Cardiac muscle cell (in vitro differentiated cells and primary cell): ENCODE measurements at regions not wholly inside any gene's neighbourhood (a gene's known extent, or its start where the extent isn't known, plus 50 kb on each side); places are given as distances from the start of the nearest gene placed in this dataset.

Experiments used
- DNase-seq, 2 donors: peaks; one replicate each; pipeline versions ENCODE4 v3.0.0 to v3.0.0-alpha.2; 2010 to 2017; ENCODE audit warnings: low read depth in 1 of 2, low spot score in 1 of 2
- H3K27ac ChIP-seq: fragments of 200-600 bp; sonication (generic); 2 replicates; pipeline ENCODE4 v1.5.1; 2016
- H3K27me3 ChIP-seq: fragments of 200-600 bp; sonication (generic); 2 replicates; pipeline ENCODE4 v1.6.0; 2016; ENCODE audit warnings: control low read depth
- H3K36me3 ChIP-seq: fragments of 200-600 bp; sonication (generic); 2 replicates; pipeline ENCODE4 v1.5.1; 2016; ENCODE audit warnings: control low read depth
- H3K4me1 ChIP-seq: fragments of 200-600 bp; sonication (generic); 2 replicates; pipeline ENCODE4 v1.8.1; 2017; ENCODE audit warnings: low read depth, mild to moderate bottlenecking, mixed run types
- H3K4me3 ChIP-seq: fragments of 200-600 bp; sonication (generic); 2 replicates; pipeline ENCODE4 v1.5.1; 2016; ENCODE audit warnings: mild to moderate bottlenecking
- H3K9me3 ChIP-seq: fragments of 200-600 bp; sonication (generic); 2 replicates; pipeline ENCODE4 v1.5.1; 2017; ENCODE audit warnings: low read depth, mild to moderate bottlenecking, control low read depth
- TF ChIP-seq, protein P1 (sequence below): IDR thresholded peaks from 2 replicates; pipeline ENCODE4 v1.5.1; 2012; ENCODE audit warnings: low read depth, mild to moderate bottlenecking, low read length

- H3K9me3 ChIP-seq = no peaks in the 10 kb centered on the region
- TF ChIP-seq, protein P1, sequence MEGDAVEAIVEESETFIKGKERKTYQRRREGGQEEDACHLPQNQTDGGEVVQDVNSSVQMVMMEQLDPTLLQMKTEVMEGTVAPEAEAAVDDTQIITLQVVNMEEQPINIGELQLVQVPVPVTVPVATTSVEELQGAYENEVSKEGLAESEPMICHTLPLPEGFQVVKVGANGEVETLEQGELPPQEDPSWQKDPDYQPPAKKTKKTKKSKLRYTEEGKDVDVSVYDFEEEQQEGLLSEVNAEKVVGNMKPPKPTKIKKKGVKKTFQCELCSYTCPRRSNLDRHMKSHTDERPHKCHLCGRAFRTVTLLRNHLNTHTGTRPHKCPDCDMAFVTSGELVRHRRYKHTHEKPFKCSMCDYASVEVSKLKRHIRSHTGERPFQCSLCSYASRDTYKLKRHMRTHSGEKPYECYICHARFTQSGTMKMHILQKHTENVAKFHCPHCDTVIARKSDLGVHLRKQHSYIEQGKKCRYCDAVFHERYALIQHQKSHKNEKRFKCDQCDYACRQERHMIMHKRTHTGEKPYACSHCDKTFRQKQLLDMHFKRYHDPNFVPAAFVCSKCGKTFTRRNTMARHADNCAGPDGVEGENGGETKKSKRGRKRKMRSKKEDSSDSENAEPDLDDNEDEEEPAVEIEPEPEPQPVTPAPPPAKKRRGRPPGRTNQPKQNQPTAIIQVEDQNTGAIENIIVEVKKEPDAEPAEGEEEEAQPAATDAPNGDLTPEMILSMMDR = no peak
- H3K27ac ChIP-seq = peak overlapping the region; percentile 39
- DNase-seq = no peak
- H3K27me3 ChIP-seq = no peaks in the 10 kb centered on the region
- no peak overlapping the region for H3K4me3 ChIP-seq
- H3K4me1 ChIP-seq = peaks cover 39% of the 10 kb centered on the region
- no peaks in the 10 kb centered on the region for H3K36me3 ChIP-seq
Measured at GRCh38 chr1:234746798-234747196, 136.8 kb upstream of the IRF2BP2 start.

DNA sequence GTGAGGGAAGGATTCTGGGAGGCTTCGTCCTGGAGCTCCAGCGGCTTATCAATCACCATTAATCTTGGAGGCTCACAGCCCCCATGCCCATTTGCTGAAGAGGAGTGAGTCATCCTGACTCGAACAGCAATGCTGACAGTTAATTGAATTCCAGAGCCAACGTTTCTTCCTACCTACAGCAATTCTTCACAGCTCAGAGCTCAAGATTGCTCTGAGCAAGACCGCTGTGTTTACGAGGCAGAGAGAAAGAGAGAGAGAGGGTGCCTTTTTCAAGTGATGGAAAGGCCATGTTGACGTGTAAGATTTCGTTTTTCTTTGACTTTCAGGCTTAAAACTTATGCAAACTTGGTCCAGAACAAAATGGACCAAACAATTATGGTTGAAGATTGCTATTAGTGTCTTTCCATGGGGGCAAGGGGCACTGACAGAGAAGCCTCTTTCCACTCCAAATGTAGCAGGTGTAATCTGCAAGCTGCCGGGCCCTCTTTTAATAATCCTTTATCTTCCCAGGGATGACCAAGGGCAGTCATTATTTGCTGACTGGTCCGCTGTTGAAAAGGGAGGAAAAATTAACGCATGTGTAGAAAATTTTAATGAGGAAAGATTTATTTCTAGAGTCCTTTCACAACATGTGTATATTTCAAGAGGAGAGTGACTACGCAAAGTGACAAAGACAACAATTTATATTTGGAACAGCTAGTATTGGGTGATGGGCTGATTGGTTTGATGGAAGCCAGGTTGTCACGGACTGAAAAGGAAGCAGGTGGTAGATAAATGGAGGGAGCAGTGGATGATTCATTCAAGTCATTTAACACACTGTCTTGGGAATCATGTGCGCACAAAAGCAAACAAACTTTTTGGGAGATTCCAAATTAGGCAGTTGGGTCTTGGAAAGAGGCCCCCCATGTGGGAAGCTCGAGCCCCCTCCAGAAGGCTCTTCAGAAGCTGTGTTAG is 136.1 kb upstream of the IRF2BP2 start:
- peak overlapping the region; percentile 39 for H3K27ac ChIP-seq
- DNase-seq = peak in 1 of 2 donors; percentile 57
- H3K9me3 ChIP-seq = no peaks in the 10 kb centered on the region
- no peak overlapping the region for H3K4me3 ChIP-seq
- no peaks in the 10 kb centered on the region for H3K36me3 ChIP-seq
- H3K27me3 ChIP-seq = no peaks in the 10 kb centered on the region
- TF ChIP-seq, protein P1 = no peak
- peaks cover 35% of the 10 kb centered on the region for H3K4me1 ChIP-seq

- H3K9me3 ChIP-seq = no peaks in the 10 kb centered on the region
Measured at GRCh38 chr1:234745276-234745675, 135.3 kb upstream of the IRF2BP2 start.

GRCh38 chr1:234743791-234744611 is 134.0 kb upstream of the IRF2BP2 start:
- H3K27me3 ChIP-seq = no peaks in the 10 kb centered on the region
- DNase-seq = peak in 1 of 2 donors; percentile 77
- TF ChIP-seq, protein P1 = peak; percentile 9
- no peaks in the 10 kb centered on the region for H3K9me3 ChIP-seq
- peaks cover 28% of the 10 kb centered on the region for H3K4me1 ChIP-seq
- H3K27ac ChIP-seq = no peak overlapping the region
- H3K4me3 ChIP-seq = no peak overlapping the region
- H3K36me3 ChIP-seq = no peaks in the 10 kb centered on the region

More at GRCh38 chr1:234745276-234745675, 135.3 kb upstream of the IRF2BP2 start:
- Histone ChIP-seq H3K36me3 (no peaks in the 10 kb centered on the region), H3K27ac (no peak overlapping the region), H3K27me3 (no peaks in the 10 kb centered on the region), H3K4me1 (peaks cover 28% of the 10 kb centered on the region), H3K4me3 (no peak overlapping the region)
- TF ChIP-seq, protein P1 = no peak
- DNase-seq = no peak

GRCh38 chr1:234742622-234743021 is 132.6 kb upstream of the IRF2BP2 start:
- H3K27me3 ChIP-seq = no peaks in the 10 kb centered on the region
- TF ChIP-seq, protein P1 = no peak
- no peak for DNase-seq
- H3K4me1 ChIP-seq = peaks cover 37% of the 10 kb centered on the region
- H3K9me3 ChIP-seq = no peaks in the 10 kb centered on the region
- H3K27ac ChIP-seq = no peak overlapping the region
- H3K36me3 ChIP-seq = no peaks in the 10 kb centered on the region
- no peak overlapping the region for H3K4me3 ChIP-seq
